Umbilical cord (tissue), 1 donor: ENCODE measurements at regions not wholly inside any gene's neighbourhood (a gene's known extent, or its start where the extent isn't known, plus 50 kb on each side); places are given as distances from the start of the nearest gene placed in this dataset.
"Not testable (repeated sequence)": the region's sequence is repeated elsewhere in the genome, so short reads cannot be mapped to it uniquely, and the experiment has no call there.

Experiments
- DNase-seq: peaks from one replicate; pipeline ENCODE4 v3.0.0-alpha.2; 2015; ENCODE audit warnings: low spot score

DNA sequence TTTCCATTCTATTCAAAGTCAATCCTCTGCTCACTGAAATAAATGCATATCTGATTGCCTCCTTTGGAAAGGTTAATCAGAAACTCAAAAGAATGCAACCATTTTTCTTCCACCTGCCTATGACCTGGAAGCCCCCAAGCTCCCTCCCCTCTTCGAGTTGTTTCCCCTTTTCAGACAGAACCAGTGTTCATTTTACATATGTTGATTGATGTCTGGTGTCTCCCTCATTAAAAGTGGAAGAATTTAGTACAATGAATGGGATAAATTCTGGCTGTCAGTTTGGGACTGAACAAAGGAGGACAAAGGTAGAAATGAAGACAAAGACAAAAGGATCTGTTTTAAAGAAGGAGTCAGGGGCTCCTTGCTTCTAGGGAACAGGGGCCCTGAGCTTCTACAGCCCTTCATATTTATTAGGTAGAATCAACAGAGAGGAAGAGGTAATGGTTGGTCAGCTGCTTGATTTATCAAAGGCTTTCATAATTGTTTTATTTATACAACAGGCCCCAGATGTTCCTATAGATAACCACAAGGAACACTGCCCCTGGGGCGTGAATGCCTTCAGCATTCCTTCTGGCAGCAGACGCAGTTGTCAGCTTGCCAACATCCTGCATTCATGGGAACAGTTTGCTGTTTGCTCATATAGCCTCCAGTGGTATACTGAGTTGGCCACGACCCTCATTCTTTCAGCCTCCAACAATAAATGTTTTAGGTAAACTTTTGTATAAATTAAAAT is 949.8 kb upstream of the LRATD1 start:
- no peak for DNase-seq

GRCh38 chr2:13686262-13686661 is 946.3 kb upstream of the LRATD1 start:
- DNase-seq = no peak

DNA sequence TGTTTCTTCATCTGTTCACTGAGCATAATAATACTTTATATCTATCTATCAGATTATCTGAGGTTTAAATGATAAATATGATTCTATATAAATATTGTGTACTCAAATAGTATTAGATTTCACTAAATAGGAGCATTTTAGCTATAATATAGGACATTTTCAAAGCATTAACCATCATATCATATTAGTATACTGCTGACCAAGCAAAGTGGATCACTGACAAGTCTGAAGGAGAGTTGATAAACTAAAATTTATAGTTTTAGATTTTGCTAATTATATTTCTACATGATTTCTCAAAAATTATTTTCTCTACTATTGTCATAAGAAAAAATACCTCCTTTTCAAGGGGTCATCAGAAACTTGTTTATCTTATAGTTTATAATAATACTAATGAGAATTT is 937.8 kb upstream of the LRATD1 start:
- no peak for DNase-seq

- DNase-seq = no peak
Observed at GRCh38 chr2:13696601-13697000, 935.9 kb upstream of the LRATD1 start.

DNA sequence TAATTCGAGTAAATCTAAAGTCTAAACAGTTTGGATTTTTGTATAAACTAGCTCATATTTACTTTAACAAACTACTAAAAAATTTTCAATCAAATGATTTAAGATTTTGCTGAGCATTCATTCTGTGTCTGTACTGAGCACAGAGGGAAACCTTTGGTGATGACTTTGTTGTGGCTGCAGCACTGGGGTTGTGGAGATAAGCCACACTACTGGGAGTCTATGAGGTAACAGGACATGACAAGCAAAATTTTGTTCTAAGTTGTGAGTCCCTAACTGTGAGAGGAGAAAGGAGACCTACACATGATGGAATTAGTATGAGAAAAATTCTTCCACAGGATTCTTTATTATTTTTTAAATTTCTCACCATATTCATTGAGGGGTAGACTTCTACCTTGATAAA is 933.7 kb upstream of the LRATD1 start:
- DNase-seq = no peak

GRCh38 chr2:13699939-13700338 is 932.6 kb upstream of the LRATD1 start:
- not testable (repeated sequence) for DNase-seq

DNA sequence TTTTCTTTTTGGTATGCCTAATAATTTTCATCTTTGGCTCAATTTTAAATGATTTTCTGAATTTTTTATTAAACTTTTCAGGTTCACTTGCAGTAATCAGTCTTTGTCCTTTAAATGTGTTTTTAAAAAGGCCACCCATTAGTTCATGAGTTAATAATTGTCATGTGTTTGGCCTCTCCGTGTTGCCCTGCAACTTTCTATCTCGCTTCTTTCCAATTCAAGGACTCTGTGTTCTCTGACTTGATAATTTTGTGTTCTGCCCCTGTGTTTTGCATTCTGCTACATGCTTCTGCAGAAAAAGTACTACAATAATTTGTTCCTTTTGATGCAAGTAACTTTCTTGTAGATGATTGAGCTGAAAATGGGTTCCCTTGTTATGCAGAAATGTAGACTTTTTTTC is 921.4 kb upstream of the LRATD1 start:
- DNase-seq = no peak

DNA sequence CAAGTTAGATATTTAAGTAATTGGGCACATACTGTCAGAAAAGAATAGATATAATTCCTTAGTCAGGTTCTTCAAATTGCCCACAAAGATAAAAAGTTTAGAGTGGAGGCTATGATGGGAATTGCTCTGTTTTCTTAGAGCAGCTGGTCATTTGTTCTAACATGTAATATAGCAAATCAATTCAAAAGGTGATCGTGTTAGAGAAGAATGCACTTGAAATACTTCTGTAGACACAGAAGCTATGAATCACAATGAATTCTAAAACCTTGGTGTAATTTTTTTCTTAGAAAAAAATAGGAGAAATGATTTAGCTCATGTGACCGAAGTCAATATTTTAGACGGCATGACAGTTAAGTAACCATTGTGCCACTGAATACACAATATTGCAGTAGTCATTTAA is 918.1 kb upstream of the LRATD1 start:
- peak; percentile 6 for DNase-seq

GRCh38 chr2:13725945-13726344 is 906.6 kb upstream of the LRATD1 start:
- DNase-seq = no peak

GRCh38 chr2:13745330-13745729 is 887.2 kb upstream of the LRATD1 start:
- no peak for DNase-seq

GRCh38 chr2:13751955-13752354 is 880.6 kb upstream of the LRATD1 start:
- no peak for DNase-seq

- DNase-seq = no peak
Observed at GRCh38 chr2:13758412-13758811, 874.1 kb upstream of the LRATD1 start.

DNA sequence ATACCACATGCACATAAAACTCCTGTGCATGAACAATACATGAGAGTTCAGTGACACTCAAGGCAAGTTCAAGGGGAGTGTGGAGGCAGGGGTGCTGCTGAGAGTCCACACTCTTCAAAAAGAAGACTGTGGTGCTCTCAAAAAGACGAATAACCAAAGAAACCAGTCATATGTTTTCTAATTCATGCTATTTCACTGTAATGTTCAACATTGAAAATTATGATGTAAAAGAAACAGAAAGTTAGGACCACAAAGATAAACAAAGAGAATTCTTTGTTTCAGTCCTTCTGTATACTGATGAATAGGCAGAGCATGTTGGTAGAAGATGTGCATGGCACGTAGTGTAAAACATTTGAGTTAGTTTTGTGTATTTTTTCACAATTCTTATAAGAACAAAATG is 864.2 kb upstream of the LRATD1 start:
- no peak for DNase-seq

GRCh38 chr2:13770279-13770678 is 862.2 kb upstream of the LRATD1 start:
- no peak for DNase-seq

DNA sequence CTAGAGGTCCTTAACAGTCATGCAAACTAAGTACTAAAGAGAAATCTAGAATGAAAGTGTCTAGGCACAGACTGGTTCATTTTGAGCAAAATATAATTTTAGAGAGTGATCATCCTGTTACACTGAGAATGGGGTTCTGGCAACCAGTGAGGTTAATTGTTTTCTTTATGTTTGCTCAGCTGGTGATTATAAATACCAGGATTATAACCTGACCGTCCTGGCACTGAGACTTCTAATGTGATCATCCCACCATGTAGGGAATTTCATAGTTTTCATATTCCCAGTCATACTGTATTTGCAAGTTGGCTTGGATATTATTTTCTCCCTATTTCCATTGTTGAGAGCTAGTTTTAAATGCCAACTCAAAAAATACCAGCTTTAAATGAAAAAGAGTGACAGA is 852.5 kb upstream of the LRATD1 start:
- DNase-seq = no peak

DNA sequence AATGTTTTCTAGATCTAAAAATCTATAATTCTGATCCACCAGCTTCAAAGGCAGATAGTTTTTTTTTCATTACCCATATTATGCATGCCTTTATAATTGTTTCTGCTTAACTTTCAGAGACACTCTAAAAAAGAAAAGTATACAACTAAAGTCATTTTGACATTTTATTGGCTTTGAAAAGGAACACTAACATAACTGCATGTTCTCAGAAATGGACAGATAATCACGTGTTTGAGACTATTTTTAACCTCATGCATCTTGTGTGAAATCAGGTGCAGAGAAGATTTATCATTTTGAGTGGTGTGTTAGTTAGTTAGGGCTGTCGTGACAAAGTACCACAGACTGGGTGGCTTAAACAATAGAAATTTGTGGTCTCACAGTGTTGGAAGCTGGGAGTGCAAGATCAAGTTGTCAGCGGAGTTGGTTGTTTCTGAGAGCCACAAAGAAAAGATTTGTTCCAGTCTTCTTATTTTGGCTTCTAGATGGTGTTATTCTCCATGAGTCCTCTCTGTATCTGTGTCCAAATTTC is 841.4 kb upstream of the LRATD1 start:
- DNase-seq = no peak

- DNase-seq = no peak
Observed at GRCh38 chr2:13806539-13806938, 826.0 kb upstream of the LRATD1 start.

- DNase-seq = no peak
Observed at GRCh38 chr2:13813236-13813635, 819.3 kb upstream of the LRATD1 start.

DNA sequence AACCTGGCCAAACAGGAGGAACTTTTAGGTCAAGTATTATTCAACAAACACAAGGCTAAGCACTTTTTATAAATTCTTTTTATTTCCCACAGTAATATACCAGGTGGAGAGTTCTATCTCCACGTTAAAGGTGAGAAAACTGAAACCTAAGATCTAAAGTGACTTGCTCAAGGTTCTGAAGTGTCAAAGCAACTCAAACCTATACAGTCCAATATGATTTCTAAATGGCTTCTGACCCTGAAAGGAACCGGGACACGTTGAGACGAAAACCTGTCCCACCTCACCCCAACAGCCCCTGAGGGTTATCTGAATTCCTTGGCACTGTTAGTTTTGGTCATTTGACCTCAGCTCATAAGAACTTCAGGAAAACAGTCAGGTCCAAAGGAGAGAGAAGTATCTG is 814.5 kb upstream of the LRATD1 start:
- no peak for DNase-seq

GRCh38 chr2:13819896-13820295 is 812.6 kb upstream of the LRATD1 start:
- no peak for DNase-seq

DNA sequence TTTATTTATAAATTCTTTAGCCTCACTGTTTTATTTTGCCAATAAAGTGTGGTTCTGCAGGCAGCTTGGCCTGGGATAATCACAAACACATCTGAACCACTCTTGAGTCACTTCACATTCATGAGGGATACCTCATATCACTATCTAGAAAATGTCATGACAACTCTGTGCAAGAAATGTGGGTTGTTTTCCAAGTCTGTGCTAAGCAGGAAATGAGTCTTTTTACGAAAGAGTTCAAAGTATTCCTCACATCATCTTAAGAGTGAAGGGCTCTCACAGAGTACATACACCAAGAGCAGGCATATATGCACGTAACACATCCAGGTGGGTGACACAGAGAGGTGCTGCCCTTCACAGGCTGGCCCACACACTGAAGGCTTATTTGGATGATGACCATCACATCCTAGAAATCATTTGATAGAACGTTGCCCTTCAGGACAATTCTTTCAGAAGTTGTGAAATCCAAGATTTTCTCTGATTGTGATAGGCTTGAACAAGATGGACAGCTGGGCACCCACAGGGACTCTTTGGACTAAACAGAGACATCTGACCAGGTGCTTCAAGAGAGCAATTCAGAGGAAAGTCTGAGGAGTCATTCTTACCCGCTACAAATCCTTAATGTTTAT is 811.1 kb upstream of the LRATD1 start:
- no peak for DNase-seq

- no peak for DNase-seq
Observed at GRCh38 chr2:13822365-13822764, 810.2 kb upstream of the LRATD1 start.

DNA sequence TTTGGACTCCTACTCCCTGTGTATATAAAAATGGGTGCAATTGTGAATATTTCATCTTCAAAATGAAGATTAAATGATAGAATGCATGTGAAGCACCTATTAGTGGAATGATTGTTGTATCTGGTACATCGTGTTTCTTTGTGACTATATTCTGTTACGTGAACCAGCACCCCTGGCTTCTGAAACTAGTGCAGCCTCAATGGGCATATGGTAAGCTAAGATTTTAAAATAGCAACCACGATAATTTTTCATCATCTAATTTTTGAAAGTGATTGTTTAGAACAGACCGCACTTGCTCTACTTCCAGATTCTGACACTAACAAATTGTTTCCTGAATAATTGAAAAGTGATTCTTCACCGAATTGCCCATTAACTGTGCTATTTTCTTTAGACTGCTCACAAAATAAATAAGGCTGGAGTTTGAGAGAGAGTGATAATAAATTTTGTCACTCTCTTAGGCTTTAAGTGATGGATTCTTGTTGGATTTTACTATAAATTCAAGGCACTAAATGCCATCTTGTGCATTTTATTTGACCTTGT is 806.1 kb upstream of the LRATD1 start:
- no peak for DNase-seq
